Superior temporal gyrus (tissue), 1 donor: ENCODE measurements at regions not wholly inside any gene's neighbourhood (a gene's known extent, or its start where the extent isn't known, plus 50 kb on each side); places are given as distances from the start of the nearest gene placed in this dataset.

Source experiments
- DNase-seq: peaks from one replicate; pipeline ENCODE4 v3.0.0-alpha.2; 2016; ENCODE audit errors: extremely low spot score

GRCh38 chr9:134967547-134967930 is 49.8 kb upstream of the FCN1 start:
- peak; percentile 17 for DNase-seq

GRCh38 chr9:134968011-134968822 is 50.5 kb upstream of the FCN1 start:
- DNase-seq, result no peak

- DNase-seq, result no peak
Observed at GRCh38 chr9:134968823-134969090, 51.0 kb upstream of the FCN1 start.

GRCh38 chr9:134969156-134970045 is 51.7 kb upstream of the FCN1 start:
- DNase-seq, result no peak

- no peak for DNase-seq
Observed at GRCh38 chr9:134970198-134970597, 52.5 kb upstream of the FCN1 start.

GRCh38 chr9:134970719-134971118 is 53.0 kb upstream of the FCN1 start:
- no peak for DNase-seq

GRCh38 chr9:134971196-134971595 is 53.5 kb upstream of the FCN1 start:
- no peak for DNase-seq

- no peak for DNase-seq
Observed at GRCh38 chr9:134971696-134972095, 54.0 kb upstream of the FCN1 start.

GRCh38 chr9:134972140-134972539 is 54.4 kb upstream of the FCN1 start:
- no peak for DNase-seq

- DNase-seq, result no peak
Observed at GRCh38 chr9:134975253-134975652, 57.5 kb upstream of the FCN1 start.

- no peak for DNase-seq
Observed at GRCh38 chr9:134976403-134976802, 58.7 kb upstream of the FCN1 start.

- no peak for DNase-seq
Observed at GRCh38 chr9:134978272-134978671, 60.6 kb upstream of the FCN1 start.

GRCh38 chr9:134980516-134980915 is 62.8 kb upstream of the FCN1 start:
- DNase-seq, result no peak

GRCh38 chr9:134980991-134981390 is 63.3 kb upstream of the FCN1 start:
- DNase-seq, result no peak

GRCh38 chr9:134981829-134982228 is 64.1 kb upstream of the FCN1 start:
- DNase-seq, result no peak

GRCh38 chr9:134982311-134982710 is 64.6 kb upstream of the FCN1 start:
- no peak for DNase-seq

- DNase-seq, result no peak
Observed at GRCh38 chr9:134983074-134983473, 65.4 kb upstream of the FCN1 start.

- DNase-seq, result no peak
Observed at GRCh38 chr9:134983506-134984371, 66.0 kb upstream of the FCN1 start.

GRCh38 chr9:134984372-134985265 is 66.9 kb upstream of the FCN1 start:
- no peak for DNase-seq

- no peak for DNase-seq
Observed at GRCh38 chr9:134985451-134985850, 67.7 kb upstream of the FCN1 start.

- no peak for DNase-seq
Observed at GRCh38 chr9:134986957-134987356, 69.2 kb upstream of the FCN1 start.
